SK-N-DZ (cell line): ENCODE measurements at regions not wholly inside any gene's neighbourhood (a gene's known extent, or its start where the extent isn't known, plus 50 kb on each side); places are given as distances from the start of the nearest gene placed in this dataset.
A peak's percentile ranks its signal among the peaks of the same experiment; 100 is the strongest.

Experiments
- DNase-seq: peaks from one replicate; pipeline ENCODE4 v3.0.0-alpha.2; 2015; ENCODE audit warnings: low spot score

GRCh38 chrX:109842611-109843010 lies 109.6 kb upstream of the ACSL4 start:
- DNase-seq = no peak

GRCh38 chrX:109843963-109844751 lies 111.1 kb upstream of the ACSL4 start:
- DNase-seq = peak; percentile 40

DNA sequence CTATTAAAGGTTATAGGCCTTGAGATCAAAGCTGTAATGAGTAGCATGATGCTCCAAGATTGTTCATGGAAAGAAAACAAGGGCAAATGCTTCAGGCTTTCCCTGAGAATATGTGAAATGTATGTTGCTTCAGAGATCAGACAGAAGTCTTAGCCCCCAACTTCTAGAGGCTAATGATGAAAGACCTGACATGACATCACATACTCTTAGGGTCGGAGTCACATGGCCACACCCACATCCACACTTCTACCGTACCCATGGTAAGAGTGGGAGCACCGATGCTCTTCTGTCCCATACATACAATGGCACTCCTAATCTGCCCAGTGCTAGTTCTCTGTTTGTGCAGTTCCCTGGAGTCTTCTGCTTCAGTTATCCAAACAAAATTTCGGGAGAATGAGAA lies 111.9 kb upstream of the ACSL4 start:
- DNase-seq = no peak

DNA sequence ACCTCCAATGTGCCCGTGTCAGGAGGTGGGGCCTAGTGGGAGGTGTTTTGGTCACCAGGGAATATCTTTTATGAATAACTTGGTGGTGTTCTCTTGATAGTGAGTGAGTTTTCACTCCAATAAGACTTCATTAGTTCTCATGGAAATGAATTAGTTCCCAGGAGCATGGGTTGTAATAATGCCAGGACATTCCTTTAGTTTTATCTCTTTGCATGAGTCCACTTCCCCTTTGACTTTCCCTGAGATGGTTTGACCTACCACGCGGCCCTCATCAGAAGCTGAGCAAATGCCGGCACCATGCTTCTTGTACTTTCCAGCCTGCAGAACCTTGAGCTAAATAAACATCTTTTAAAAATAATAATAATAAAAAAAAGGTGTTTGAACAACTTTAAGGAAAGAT lies 112.9 kb upstream of the ACSL4 start:
- no peak for DNase-seq

GRCh38 chrX:109847257-109848187 lies 114.5 kb upstream of the ACSL4 start:
- no peak for DNase-seq

DNA sequence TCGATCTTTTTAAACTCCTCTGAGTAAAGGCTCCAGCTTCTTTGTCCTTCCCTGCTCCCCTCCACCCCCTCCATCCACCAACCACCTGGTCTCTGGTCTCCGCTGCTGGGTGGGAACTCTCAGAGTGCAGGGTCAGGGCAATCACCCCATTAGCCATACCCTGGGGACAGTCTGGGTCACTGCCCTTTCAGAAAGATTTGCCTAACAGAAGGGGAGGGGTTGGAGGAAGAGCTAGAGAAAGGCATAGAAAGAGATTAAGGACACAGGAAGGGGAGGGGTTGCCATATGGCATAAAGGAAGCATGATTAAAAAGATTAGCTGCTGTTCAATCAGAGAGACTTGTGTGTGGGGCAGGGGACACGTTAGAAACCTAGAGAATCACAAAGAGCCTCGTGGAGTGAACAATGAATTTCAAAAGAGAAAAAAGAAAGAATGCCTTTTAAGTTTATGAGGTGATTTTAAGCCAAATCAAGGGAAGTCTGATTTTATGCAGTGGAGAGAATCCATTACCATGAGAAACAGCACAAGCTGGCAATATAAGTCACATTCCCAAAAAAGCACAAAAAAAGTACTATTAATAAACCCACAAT lies 115.5 kb upstream of the ACSL4 start:
- DNase-seq = peak; percentile 79

GRCh38 chrX:109854096-109854495 lies 121.0 kb upstream of the ACSL4 start:
- DNase-seq = no peak

- DNase-seq = no peak
Measured at GRCh38 chrX:109855501-109855900, 122.4 kb upstream of the ACSL4 start.

GRCh38 chrX:109856974-109857373 lies 123.9 kb upstream of the ACSL4 start:
- DNase-seq = no peak

DNA sequence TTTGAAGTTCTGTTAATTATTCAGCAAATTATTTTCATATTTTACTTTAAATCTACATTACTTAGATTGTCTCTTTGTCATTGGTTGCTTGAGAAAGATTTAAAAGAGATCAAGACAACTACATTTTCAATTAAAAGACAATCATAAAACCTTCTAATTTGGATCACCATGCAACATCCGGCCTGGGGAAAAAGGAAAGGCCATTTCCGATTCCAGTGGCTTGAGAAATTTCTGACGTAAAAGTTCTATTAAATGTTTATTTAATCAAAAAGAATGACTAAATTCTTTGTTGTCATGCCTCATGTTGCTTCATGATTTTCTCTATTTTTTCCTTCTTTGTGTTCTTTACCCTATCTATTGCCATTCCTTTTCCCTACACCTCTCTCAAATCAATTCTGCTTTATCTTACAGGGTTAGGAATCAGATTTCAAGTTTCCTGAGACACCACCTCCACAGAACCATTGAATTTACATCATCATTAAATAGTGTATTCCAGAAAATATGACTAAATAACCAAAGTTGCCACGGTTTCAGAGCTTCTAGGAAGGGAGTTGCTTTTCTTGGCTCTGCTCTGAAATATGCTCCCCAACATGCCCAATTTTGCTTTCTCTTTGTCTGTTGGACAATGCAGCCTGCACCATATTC lies 124.6 kb upstream of the ACSL4 start:
- no peak for DNase-seq

- no peak for DNase-seq
Measured at GRCh38 chrX:109858602-109859341, 125.7 kb upstream of the ACSL4 start.

- DNase-seq = peak; percentile 17
Measured at GRCh38 chrX:109859651-109860050, 126.6 kb upstream of the ACSL4 start.

DNA sequence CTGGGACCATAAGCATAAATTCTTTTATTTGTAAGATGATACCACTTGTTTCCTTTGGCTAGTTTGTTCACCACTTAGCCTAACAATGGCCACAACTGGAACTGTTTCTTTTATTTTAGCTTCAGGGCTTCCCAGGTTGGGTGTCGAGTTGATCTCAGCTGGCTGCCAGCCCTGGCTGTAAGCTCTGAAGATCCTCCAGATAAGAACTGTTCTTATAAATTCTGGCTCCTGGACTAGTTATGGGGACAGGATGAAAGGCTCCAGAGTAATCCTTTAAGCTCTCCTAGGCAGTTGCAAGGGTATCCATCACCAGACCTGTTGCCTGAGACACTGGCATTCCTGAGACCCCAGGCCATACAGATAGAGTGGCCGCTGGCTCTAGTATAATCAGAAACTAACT lies 129.4 kb upstream of the ACSL4 start:
- DNase-seq = no peak

DNA sequence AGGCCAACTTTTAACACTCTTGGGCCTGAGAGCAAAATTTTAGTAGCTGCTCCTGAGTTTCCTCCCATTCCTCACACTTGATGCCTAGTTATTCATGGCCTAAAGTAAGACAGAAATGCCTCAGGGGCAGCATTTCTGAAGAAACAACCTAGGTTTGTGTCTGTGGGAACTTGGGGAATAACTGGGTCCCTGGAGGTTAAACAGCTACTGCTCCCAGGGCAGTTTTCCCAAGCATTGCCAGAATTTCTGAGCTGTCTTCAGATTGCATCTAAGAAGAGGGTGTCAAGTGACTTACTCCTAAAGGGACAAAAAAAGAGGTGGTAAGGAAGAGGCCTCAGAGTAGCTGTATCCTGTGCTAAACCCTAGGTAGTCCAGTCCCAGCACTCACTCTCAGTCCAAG lies 130.8 kb upstream of the ACSL4 start:
- no peak for DNase-seq

- no peak for DNase-seq
Measured at GRCh38 chrX:109871121-109871888, 131.6 kb upstream of the TMEM164 start.

DNA sequence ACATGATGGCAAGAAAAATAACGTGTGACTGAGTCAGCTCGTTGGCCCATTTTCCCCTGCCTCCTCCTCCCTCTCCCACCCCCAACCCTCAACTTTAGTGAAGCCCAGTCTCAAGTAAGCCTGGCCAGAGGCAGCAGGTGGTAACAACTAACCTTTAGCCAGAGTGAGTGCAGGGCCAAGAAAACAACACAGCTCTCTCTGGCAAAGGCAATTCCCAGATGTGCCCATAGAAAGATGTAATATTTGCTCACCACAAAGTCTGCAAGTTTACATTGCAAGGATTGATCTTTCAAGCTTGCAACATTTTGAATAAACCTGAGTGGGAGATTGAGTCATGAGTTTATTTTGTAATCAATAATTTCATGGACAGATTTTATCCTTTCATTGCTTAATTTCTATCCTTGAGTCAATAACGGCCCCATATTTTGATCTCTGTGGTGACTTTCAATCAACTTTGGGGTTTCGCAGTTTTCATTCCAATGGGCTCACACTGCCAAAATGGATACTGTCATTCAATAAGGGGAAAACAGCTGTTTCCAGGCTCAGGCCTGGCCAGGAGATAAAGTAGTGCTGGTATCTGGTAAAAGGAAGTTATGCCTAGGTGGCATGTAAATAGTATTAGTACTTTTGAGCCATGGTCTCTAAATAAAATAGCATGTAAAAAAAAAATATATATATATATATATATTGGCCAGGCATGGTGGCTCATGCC lies 130.7 kb upstream of the TMEM164 start:
- DNase-seq = no peak

DNA sequence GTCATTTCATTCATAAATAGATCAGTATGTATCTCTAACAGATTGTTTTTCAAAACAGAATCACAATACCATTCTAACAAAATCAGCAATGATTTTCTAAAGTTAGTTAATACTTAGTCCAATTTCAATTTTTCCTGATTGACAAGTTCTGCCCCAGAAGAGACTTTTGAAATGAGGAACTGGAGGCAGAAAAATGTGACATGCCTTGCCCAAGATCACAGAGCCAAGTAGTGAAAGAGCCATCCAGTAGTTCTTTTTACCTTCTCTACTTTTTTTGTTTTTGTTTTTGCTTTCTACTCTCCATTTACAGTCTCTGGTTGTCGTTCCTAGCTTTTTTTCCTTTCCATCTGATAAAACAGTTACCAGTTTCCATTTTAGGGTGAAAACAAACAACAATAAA lies 129.3 kb upstream of the TMEM164 start:
- no peak for DNase-seq

DNA sequence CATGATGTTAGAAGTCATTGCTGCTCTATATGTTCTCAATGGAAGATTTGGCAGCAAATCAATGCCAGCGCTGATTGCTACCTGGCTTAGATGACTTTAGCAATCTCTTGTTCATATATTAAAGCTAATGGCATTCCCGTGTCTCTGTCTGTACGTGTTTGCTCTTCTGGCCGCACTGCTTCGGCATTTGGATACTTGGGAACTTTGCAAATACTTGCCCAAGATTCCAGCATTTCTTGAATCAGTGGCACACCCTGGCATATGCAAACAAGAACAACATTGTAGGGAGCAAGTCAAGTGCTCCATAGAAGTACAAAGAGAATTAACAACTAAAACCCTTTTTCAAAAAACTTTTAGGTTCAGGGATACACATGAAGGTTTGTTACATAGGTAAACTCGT lies 128.9 kb upstream of the TMEM164 start:
- no peak for DNase-seq

- DNase-seq = no peak
Measured at GRCh38 chrX:109874548-109874947, 128.4 kb upstream of the TMEM164 start.

GRCh38 chrX:109875831-109876230 lies 127.1 kb upstream of the TMEM164 start:
- no peak for DNase-seq
